Liver (tissue), 3 donors: ENCODE measurements at regions not wholly inside any gene's neighbourhood (a gene's known extent, or its start where the extent isn't known, plus 50 kb on each side); places are given as distances from the start of the nearest gene placed in this dataset.

Source experiments
- CTCF ChIP-seq: fragments of 150-350 bp; IDR thresholded peaks from 2 replicates; pipeline ENCODE4 v1.5.1; 2017; ENCODE audit warnings: improper control_type of control experiment, low read depth, low read length; ENCODE audit not compliant: missing input control
- EGR1 ChIP-seq, 2 donors: IDR thresholded peaks; 2 replicates each; pipeline ENCODE4 v1.6.1; 2016 to 2018; ENCODE audit warnings: antibody characterized with exemption in 2 of 2, low read depth in 2 of 2
- FOXA1 ChIP-seq: IDR thresholded peaks from 2 replicates; pipeline ENCODE4 v1.6.1; 2016; ENCODE audit warnings: antibody characterized with exemption
- GABPA ChIP-seq, 2 donors: IDR thresholded peaks in 1 of 2; conservative IDR thresholded peaks in 1 of 2; 2 replicates each; pipeline ENCODE4 v1.6.1; 2016; ENCODE audit warnings: antibody characterized with exemption in 2 of 2, mild to moderate bottlenecking in 1 of 2, moderate library complexity in 1 of 2
- JUND ChIP-seq, 2 donors: IDR thresholded peaks; 2 replicates each; pipeline ENCODE4 v1.6.1; 2016; ENCODE audit warnings: antibody characterized with exemption in 2 of 2
- RAD21 ChIP-seq, 2 donors: IDR thresholded peaks; 2 replicates each; pipeline ENCODE4 v1.6.1; 2016; ENCODE audit warnings: antibody characterized with exemption in 2 of 2, mild to moderate bottlenecking in 2 of 2
- SP1 ChIP-seq: IDR thresholded peaks from 2 replicates; pipeline ENCODE4 v1.6.1; 2018; ENCODE audit warnings: antibody characterized with exemption, mild to moderate bottlenecking
- TAF1 ChIP-seq: conservative IDR thresholded peaks from 2 replicates; pipeline ENCODE4 v1.6.1; 2016; ENCODE audit warnings: antibody characterized with exemption, mild to moderate bottlenecking
- YY1 ChIP-seq: IDR thresholded peaks from 2 replicates; pipeline ENCODE4 v1.6.1; 2016; ENCODE audit warnings: antibody characterized with exemption, mild to moderate bottlenecking
- ZBTB33 ChIP-seq: IDR thresholded peaks from 2 replicates; pipeline ENCODE4 v1.6.1; 2016; ENCODE audit warnings: antibody characterized with exemption
- TF ChIP-seq, protein P1 (sequence below): IDR thresholded peaks from 2 replicates; pipeline ENCODE4 v1.6.1; 2016; ENCODE audit warnings: antibody characterized with exemption
- TF ChIP-seq, protein P2 (sequence below): IDR thresholded peaks from 2 replicates; pipeline ENCODE4 v1.6.1; 2016; ENCODE audit warnings: antibody characterized with exemption, mild to moderate bottlenecking
- donor health status: healthy.
- donor health status: healthy.

DNA sequence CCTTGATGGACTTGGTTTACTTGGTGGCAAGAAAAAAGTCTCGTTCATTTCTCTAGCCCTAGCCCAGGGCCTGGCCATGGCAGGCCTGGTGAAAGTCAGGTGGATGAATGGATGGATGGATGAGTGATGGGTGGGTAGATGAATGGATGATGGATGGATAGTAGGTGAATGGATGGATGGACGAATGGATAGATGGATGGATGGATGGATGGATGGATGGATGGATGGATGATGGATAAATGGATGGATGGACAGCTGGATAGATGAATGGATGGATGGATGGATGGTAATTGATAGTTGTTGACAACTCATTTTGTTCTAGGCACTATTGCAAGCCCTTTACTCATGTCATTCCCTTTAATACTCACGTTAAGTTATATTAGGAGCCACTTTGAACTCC, 86.1 kb upstream of the ANO1 start:
- TF ChIP-seq CTCF, result no peak
- TF ChIP-seq, protein P1, sequence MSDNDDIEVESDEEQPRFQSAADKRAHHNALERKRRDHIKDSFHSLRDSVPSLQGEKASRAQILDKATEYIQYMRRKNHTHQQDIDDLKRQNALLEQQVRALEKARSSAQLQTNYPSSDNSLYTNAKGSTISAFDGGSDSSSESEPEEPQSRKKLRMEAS, result no peak
- no peak for TF ChIP-seq RAD21 (IDR thresholded peaks at IDR 0.05)
- no peak for TF ChIP-seq GABPA (IDR thresholded peaks at IDR 0.05 in 1 of 2, conservative IDR thresholded peaks at IDR 0.05 in 1 of 2)
- no peak for TF ChIP-seq TAF1
- TF ChIP-seq JUND (IDR thresholded peaks at IDR 0.05), result no peak
- TF ChIP-seq EGR1 (IDR thresholded peaks at IDR 0.05; ENCODE audit: low read depth in 2 of 2), result no peak
- TF ChIP-seq SP1, result no peak
- TF ChIP-seq FOXA1, result no peak
- TF ChIP-seq ZBTB33, result no peak
- TF ChIP-seq, protein P2, sequence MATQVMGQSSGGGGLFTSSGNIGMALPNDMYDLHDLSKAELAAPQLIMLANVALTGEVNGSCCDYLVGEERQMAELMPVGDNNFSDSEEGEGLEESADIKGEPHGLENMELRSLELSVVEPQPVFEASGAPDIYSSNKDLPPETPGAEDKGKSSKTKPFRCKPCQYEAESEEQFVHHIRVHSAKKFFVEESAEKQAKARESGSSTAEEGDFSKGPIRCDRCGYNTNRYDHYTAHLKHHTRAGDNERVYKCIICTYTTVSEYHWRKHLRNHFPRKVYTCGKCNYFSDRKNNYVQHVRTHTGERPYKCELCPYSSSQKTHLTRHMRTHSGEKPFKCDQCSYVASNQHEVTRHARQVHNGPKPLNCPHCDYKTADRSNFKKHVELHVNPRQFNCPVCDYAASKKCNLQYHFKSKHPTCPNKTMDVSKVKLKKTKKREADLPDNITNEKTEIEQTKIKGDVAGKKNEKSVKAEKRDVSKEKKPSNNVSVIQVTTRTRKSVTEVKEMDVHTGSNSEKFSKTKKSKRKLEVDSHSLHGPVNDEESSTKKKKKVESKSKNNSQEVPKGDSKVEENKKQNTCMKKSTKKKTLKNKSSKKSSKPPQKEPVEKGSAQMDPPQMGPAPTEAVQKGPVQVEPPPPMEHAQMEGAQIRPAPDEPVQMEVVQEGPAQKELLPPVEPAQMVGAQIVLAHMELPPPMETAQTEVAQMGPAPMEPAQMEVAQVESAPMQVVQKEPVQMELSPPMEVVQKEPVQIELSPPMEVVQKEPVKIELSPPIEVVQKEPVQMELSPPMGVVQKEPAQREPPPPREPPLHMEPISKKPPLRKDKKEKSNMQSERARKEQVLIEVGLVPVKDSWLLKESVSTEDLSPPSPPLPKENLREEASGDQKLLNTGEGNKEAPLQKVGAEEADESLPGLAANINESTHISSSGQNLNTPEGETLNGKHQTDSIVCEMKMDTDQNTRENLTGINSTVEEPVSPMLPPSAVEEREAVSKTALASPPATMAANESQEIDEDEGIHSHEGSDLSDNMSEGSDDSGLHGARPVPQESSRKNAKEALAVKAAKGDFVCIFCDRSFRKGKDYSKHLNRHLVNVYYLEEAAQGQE, result no peak
- TF ChIP-seq YY1, result no peak
